ENCODE measurements at regions not wholly inside any gene's neighbourhood (a gene's known extent, or its start where the extent isn't known, plus 50 kb on each side); places are given as distances from the start of the nearest gene placed in this dataset.
"Not testable (repeated sequence)": the region's sequence is repeated elsewhere in the genome, so short reads cannot be mapped to it uniquely, and the experiment has no call there.

DNA sequence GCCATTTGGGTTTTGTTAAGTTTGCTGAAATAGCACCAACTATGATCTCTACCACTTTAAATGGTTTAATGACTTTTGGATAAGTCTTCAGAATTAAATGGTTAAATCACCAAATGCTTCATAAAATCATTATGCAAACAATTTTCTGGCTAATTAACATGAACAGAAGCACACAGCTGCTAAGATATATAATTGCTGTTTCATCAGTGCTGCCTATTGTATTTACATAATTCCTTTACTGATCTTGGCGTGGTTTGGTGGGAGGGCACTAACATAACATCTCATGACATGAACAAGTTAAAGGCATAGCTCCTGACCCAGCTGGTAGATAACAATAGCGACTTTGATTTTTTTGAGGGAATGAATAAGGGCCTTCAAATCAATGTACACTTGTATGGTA lies 94.1 kb downstream of the FZD1 start:
- intact Hi-C loops (cut with DNase I; ENCODE audit: low total_unique reads), result no loop called here
- Histone ChIP-seq H3K36me3 (no peaks in the 10 kb centered on the region), H3K4me1 (no peaks in the 10 kb centered on the region), H3K27ac (no peak overlapping the region), H3K4me3 (no peak overlapping the region), H3K27me3 (no peaks in the 10 kb centered on the region), H3K9me3 (no peaks in the 10 kb centered on the region)
- DNase-seq (ENCODE audit: low spot score in 2 of 2), result no peak
- TF ChIP-seq, protein P1, sequence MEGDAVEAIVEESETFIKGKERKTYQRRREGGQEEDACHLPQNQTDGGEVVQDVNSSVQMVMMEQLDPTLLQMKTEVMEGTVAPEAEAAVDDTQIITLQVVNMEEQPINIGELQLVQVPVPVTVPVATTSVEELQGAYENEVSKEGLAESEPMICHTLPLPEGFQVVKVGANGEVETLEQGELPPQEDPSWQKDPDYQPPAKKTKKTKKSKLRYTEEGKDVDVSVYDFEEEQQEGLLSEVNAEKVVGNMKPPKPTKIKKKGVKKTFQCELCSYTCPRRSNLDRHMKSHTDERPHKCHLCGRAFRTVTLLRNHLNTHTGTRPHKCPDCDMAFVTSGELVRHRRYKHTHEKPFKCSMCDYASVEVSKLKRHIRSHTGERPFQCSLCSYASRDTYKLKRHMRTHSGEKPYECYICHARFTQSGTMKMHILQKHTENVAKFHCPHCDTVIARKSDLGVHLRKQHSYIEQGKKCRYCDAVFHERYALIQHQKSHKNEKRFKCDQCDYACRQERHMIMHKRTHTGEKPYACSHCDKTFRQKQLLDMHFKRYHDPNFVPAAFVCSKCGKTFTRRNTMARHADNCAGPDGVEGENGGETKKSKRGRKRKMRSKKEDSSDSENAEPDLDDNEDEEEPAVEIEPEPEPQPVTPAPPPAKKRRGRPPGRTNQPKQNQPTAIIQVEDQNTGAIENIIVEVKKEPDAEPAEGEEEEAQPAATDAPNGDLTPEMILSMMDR (IDR thresholded peaks at IDR 0.05), result no peak
- no peak for TF ChIP-seq POLR2A (IDR thresholded peaks at IDR 0.05)
- no peak for TF ChIP-seq POLR2AphosphoS5 (IDR thresholded peaks at IDR 0.05)

DNA sequence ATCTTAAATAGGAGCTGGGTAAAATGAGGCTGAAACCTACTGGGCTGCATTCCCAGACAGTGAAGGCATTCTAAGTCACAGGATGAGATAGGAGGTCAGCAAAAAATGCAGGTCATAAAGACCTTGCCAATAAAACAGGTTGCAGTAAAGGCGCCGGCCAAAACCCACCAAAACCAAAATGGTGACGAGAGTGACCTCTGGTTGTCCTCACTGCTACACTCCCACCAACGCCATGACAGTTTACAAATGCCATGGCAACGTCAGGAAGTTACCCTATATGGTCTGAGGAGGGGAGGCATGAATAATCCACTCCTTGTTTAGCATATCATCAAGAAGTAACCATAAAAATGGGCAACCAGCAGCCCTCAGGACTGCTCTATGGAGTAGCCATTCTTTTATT lies 100.9 kb downstream of the FZD1 start:
- H3K36me3 ChIP-seq; intact Hi-C loops (cut with DNase I; ENCODE audit: low total_unique reads); DNase-seq (ENCODE audit: low spot score in 2 of 2); H3K4me1 ChIP-seq; H3K9me3 ChIP-seq; H3K27me3 ChIP-seq; H3K27ac ChIP-seq; H3K4me3 ChIP-seq: not testable (repeated sequence)

DNA sequence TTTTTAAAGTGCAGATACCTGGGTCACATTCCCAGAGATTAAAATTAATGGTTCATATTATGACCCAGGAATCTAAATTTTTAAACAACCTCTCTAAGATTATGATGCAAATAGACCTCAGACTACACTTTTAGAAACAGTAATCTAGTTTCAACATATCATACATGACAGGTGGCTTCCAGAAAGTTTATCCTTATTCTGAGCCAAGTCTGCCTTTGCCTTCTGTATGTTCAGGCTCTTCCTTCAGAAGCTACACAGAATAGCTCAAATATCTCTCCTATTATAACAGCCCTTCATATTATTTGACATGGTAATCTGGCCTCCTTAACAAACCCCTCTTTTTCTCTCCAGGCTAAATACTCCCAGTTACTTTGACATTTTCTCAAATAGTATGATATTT lies 101.9 kb downstream of the FZD1 start:
- Histone ChIP-seq H3K36me3 (no peaks in the 10 kb centered on the region), H3K27ac (no peak overlapping the region), H3K27me3 (no peaks in the 10 kb centered on the region), H3K4me3 (no peak overlapping the region), H3K9me3 (no peaks in the 10 kb centered on the region), H3K4me1 (no peaks in the 10 kb centered on the region)
- no peak for DNase-seq (ENCODE audit: low spot score in 2 of 2)
- intact Hi-C loops (cut with DNase I; ENCODE audit: low total_unique reads), result no loop called here
- TF ChIP-seq POLR2AphosphoS5 (IDR thresholded peaks at IDR 0.05) (no peak), POLR2A (IDR thresholded peaks at IDR 0.05) (no peak)
- TF ChIP-seq, protein P1 (IDR thresholded peaks at IDR 0.05), result no peak

DNA sequence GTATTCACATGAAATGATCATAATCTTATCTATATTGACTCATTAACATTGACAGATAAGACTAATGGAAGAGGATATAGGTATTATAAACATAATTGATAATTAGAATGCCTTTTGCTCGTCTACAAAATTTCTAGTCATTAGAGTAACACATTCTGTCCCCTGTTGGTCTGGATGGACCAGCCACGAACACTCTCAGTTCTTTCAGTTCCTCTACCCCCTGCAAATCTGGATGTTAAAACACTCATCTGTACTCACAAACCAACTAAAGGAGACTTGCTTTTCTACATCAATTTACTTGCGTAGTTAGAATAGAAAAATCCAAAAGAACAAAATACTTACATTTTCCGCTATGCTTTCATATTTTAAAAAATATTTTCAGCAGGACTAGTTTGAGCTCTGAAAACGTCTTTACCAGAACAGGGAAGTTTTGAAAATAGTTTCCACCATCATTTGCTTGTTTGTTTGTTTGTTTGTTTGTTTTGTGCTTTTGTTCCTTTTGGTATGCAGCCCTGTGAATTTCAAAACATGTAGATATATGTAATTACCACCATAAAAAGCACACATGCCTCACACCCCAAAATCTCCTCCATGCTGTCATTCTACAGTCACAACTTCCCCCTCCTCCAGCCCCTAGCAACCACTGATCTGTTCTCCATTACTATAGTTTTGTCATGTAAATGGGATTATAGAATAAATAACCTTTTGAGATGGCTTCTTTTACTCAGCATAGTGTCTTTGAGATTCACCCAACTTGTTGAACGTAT lies 103.8 kb downstream of the FZD1 start:
- Histone ChIP-seq H3K27me3 (no peaks in the 10 kb centered on the region), H3K27ac (no peak overlapping the region), H3K36me3 (no peaks in the 10 kb centered on the region), H3K4me3 (no peak overlapping the region), H3K9me3 (no peaks in the 10 kb centered on the region), H3K4me1 (no peaks in the 10 kb centered on the region)
- intact Hi-C loops (cut with DNase I; ENCODE audit: low total_unique reads), result loop anchor here (2.0 kb wide), 1 partner anchor 57 kb away; no protein-coding TSS in a partner anchor
- TF ChIP-seq, protein P1 (IDR thresholded peaks at IDR 0.05), result no peak
- TF ChIP-seq POLR2AphosphoS5 (IDR thresholded peaks at IDR 0.05) (no peak), POLR2A (IDR thresholded peaks at IDR 0.05) (no peak)
- no peak for DNase-seq (ENCODE audit: low spot score in 2 of 2)

DNA sequence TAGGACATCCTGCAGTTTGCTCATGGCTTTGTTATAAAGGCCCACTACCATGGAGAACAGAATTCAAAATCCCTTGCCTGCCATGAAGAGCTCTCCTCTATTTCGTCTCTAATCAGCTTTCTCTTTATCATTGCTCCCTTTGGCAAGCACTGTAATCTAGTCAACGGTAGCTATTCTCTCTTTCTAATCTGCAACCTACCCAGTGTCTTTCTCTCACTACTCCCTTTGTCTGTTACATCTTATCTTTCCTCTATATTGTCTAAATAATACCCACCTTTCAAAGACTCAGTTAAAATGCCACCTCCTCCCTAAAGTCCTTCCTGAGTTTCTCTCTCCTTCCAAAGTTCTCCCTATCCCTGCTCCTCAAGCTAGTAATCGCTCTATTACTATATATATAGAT lies 108.1 kb downstream of the FZD1 start:
- no peaks in the 10 kb centered on the region for H3K9me3 ChIP-seq
- intact Hi-C loops (cut with DNase I; ENCODE audit: low total_unique reads), result no loop called here
- no peak for DNase-seq (ENCODE audit: low spot score in 2 of 2)
- H3K4me3 ChIP-seq, result no peak overlapping the region
- no peak overlapping the region for H3K27ac ChIP-seq
- TF ChIP-seq POLR2A (IDR thresholded peaks at IDR 0.05) (no peak), POLR2AphosphoS5 (IDR thresholded peaks at IDR 0.05) (no peak)
- TF ChIP-seq, protein P1 (IDR thresholded peaks at IDR 0.05), result no peak
- no peaks in the 10 kb centered on the region for H3K36me3 ChIP-seq
- no peaks in the 10 kb centered on the region for H3K27me3 ChIP-seq
- H3K4me1 ChIP-seq, result no peaks in the 10 kb centered on the region
